ENCODE measurements at regions not wholly inside any gene's neighbourhood (a gene's known extent, or its start where the extent isn't known, plus 50 kb on each side); places are given as distances from the start of the nearest gene placed in this dataset.
"Not testable (repeated sequence)": the region's sequence is repeated elsewhere in the genome, so short reads cannot be mapped to it uniquely, and the experiment has no call there.

GRCh38 chr5:154565123-154565522, 87.1 kb upstream of the HAND1 start:
- H3K4me3 ChIP-seq (ENCODE audit: low read depth, low read length), result no peak overlapping the region
- DNase-seq (ENCODE audit: extremely low spot score), result no peak
- no peak overlapping the region for H3K27ac ChIP-seq (ENCODE audit: low read depth)
- no peaks in the 10 kb centered on the region for H3K4me1 ChIP-seq (ENCODE audit: insufficient read depth)
- no peaks in the 10 kb centered on the region for H3K36me3 ChIP-seq (ENCODE audit: insufficient read depth)
- WGBS, result 87% methylated on average over 5 of the region's 5 CpGs

GRCh38 chr5:154562244-154562880, 84.3 kb upstream of the HAND1 start:
- Histone ChIP-seq H3K27ac (ENCODE audit: low read depth) (no peak overlapping the region), H3K36me3 (ENCODE audit: insufficient read depth) (no peaks in the 10 kb centered on the region), H3K4me1 (ENCODE audit: insufficient read depth) (no peaks in the 10 kb centered on the region), H3K4me3 (ENCODE audit: low read depth, low read length) (no peak overlapping the region)
- no peak for DNase-seq (ENCODE audit: extremely low spot score)
- 89% methylated on average over 4 of the region's 4 CpGs for WGBS

GRCh38 chr5:154559398-154560276, 81.6 kb upstream of the HAND1 start:
- no peak for DNase-seq (ENCODE audit: extremely low spot score)
- no peak overlapping the region for H3K27ac ChIP-seq (ENCODE audit: low read depth)
- no peak overlapping the region for H3K4me3 ChIP-seq (ENCODE audit: low read depth, low read length)
- H3K36me3 ChIP-seq (ENCODE audit: insufficient read depth), result no peaks in the 10 kb centered on the region
- no peaks in the 10 kb centered on the region for H3K4me1 ChIP-seq (ENCODE audit: insufficient read depth)
- WGBS, result 87% methylated on average over 6 of the region's 6 CpGs

- Histone ChIP-seq H3K36me3 (ENCODE audit: insufficient read depth) (no peaks in the 10 kb centered on the region), H3K4me1 (ENCODE audit: insufficient read depth) (no peaks in the 10 kb centered on the region), H3K4me3 (ENCODE audit: low read depth, low read length) (no peak overlapping the region), H3K27ac (ENCODE audit: low read depth) (no peak overlapping the region)
- WGBS, result 94% methylated on average over 1 of the region's 1 CpG
- no peak for DNase-seq (ENCODE audit: extremely low spot score)
These were observed 79.5 kb upstream of the HAND1 start for GRCh38 chr5:154557548-154557947.

GRCh38 chr5:154547551-154547950, 69.5 kb upstream of the HAND1 start:
- H3K36me3 ChIP-seq (ENCODE audit: insufficient read depth), result no peaks in the 10 kb centered on the region
- 86% methylated on average over 1 of the region's 1 CpG for WGBS
- no peak overlapping the region for H3K4me3 ChIP-seq (ENCODE audit: low read depth, low read length)
- H3K4me1 ChIP-seq (ENCODE audit: insufficient read depth), result peaks cover 1% of the 10 kb centered on the region
- no peak overlapping the region for H3K27ac ChIP-seq (ENCODE audit: low read depth)
- no peak for DNase-seq (ENCODE audit: extremely low spot score)

- Histone ChIP-seq H3K4me1 (ENCODE audit: insufficient read depth) (peaks cover 1% of the 10 kb centered on the region), H3K27ac (ENCODE audit: low read depth) (no peak overlapping the region), H3K36me3 (ENCODE audit: insufficient read depth) (no peaks in the 10 kb centered on the region), H3K4me3 (ENCODE audit: low read depth, low read length) (no peak overlapping the region)
- WGBS, result 83% methylated on average over 5 of the region's 5 CpGs
- no peak for DNase-seq (ENCODE audit: extremely low spot score)
These were observed 68.7 kb upstream of the HAND1 start for GRCh38 chr5:154546719-154547118.

GRCh38 chr5:154544646-154545045, 66.6 kb upstream of the HAND1 start:
- 55% methylated on average over 3 of the region's 3 CpGs for WGBS
- Histone ChIP-seq H3K36me3 (ENCODE audit: insufficient read depth) (no peaks in the 10 kb centered on the region), H3K27ac (ENCODE audit: low read depth) (no peak overlapping the region), H3K4me3 (ENCODE audit: low read depth, low read length) (no peak overlapping the region), H3K4me1 (ENCODE audit: insufficient read depth) (peaks cover 1% of the 10 kb centered on the region)
- DNase-seq (ENCODE audit: extremely low spot score), result no peak

- 75% methylated on average over 5 of the region's 5 CpGs for WGBS
These were observed 65.4 kb upstream of the HAND1 start for GRCh38 chr5:154543380-154543779.

GRCh38 chr5:154542581-154542980, 64.6 kb upstream of the HAND1 start:
- H3K4me1 ChIP-seq (ENCODE audit: insufficient read depth), result peaks cover 1% of the 10 kb centered on the region
- DNase-seq (ENCODE audit: extremely low spot score), result no peak
- H3K4me3 ChIP-seq (ENCODE audit: low read depth, low read length), result no peak overlapping the region
- 68% methylated on average over 5 of the region's 5 CpGs for WGBS
- H3K27ac ChIP-seq (ENCODE audit: low read depth), result no peak overlapping the region
- no peaks in the 10 kb centered on the region for H3K36me3 ChIP-seq (ENCODE audit: insufficient read depth)

More at GRCh38 chr5:154543380-154543779, 65.4 kb upstream of the HAND1 start:
- Histone ChIP-seq H3K36me3 (ENCODE audit: insufficient read depth) (no peaks in the 10 kb centered on the region), H3K4me1 (ENCODE audit: insufficient read depth) (peaks cover 1% of the 10 kb centered on the region), H3K4me3 (ENCODE audit: low read depth, low read length) (no peak overlapping the region), H3K27ac (ENCODE audit: low read depth) (no peak overlapping the region)
- no peak for DNase-seq (ENCODE audit: extremely low spot score)

GRCh38 chr5:154542000-154542399, 64.0 kb upstream of the HAND1 start:
- no peak overlapping the region for H3K27ac ChIP-seq (ENCODE audit: low read depth)
- no peak for DNase-seq (ENCODE audit: extremely low spot score)

GRCh38 chr5:154541553-154541952, 63.5 kb upstream of the HAND1 start:
- no peak overlapping the region for H3K4me3 ChIP-seq (ENCODE audit: low read depth, low read length)
- H3K27ac ChIP-seq (ENCODE audit: low read depth), result no peak overlapping the region
- peaks cover 1% of the 10 kb centered on the region for H3K4me1 ChIP-seq (ENCODE audit: insufficient read depth)
- no peaks in the 10 kb centered on the region for H3K36me3 ChIP-seq (ENCODE audit: insufficient read depth)
- no peak for DNase-seq (ENCODE audit: extremely low spot score)
- 31% methylated on average over 11 of the region's 11 CpGs for WGBS

More at GRCh38 chr5:154542000-154542399, 64.0 kb upstream of the HAND1 start:
- 70% methylated on average over 6 of the region's 6 CpGs for WGBS
- H3K36me3 ChIP-seq (ENCODE audit: insufficient read depth), result no peaks in the 10 kb centered on the region
- H3K4me1 ChIP-seq (ENCODE audit: insufficient read depth), result peaks cover 1% of the 10 kb centered on the region
- H3K4me3 ChIP-seq (ENCODE audit: low read depth, low read length), result no peak overlapping the region

- H3K4me3 ChIP-seq (ENCODE audit: low read depth, low read length), result no peak overlapping the region
- no peak for DNase-seq (ENCODE audit: extremely low spot score)
- no peak overlapping the region for H3K27ac ChIP-seq (ENCODE audit: low read depth)
- H3K4me1 ChIP-seq (ENCODE audit: insufficient read depth), result peaks cover 1% of the 10 kb centered on the region
- H3K36me3 ChIP-seq (ENCODE audit: insufficient read depth), result no peaks in the 10 kb centered on the region
- WGBS, result 80% methylated on average over 1 of the region's 1 CpG
These were observed 62.6 kb upstream of the HAND1 start for GRCh38 chr5:154540600-154540999.

- H3K4me1 ChIP-seq (ENCODE audit: insufficient read depth), result peaks cover 1% of the 10 kb centered on the region
- WGBS, result 86% methylated on average over 6 of the region's 6 CpGs
- DNase-seq (ENCODE audit: extremely low spot score), result no peak
- H3K27ac ChIP-seq (ENCODE audit: low read depth), result no peak overlapping the region
- H3K36me3 ChIP-seq (ENCODE audit: insufficient read depth), result no peaks in the 10 kb centered on the region
- no peak overlapping the region for H3K4me3 ChIP-seq (ENCODE audit: low read depth, low read length)
These were observed 60.5 kb upstream of the HAND1 start for GRCh38 chr5:154538492-154538891.

- DNase-seq (ENCODE audit: extremely low spot score); H3K4me3 ChIP-seq (ENCODE audit: low read depth, low read length); H3K4me1 ChIP-seq (ENCODE audit: insufficient read depth); H3K36me3 ChIP-seq (ENCODE audit: insufficient read depth); H3K27ac ChIP-seq (ENCODE audit: low read depth): not testable (repeated sequence)
- 97% methylated on average over 4 of the region's 4 CpGs for WGBS
These were observed 58.4 kb upstream of the HAND1 start for GRCh38 chr5:154536439-154536838.
